Osteoblast (primary cell): ENCODE measurements at regions not wholly inside any gene's neighbourhood (a gene's known extent, or its start where the extent isn't known, plus 50 kb on each side); places are given as distances from the start of the nearest gene placed in this dataset.
A peak's percentile ranks its signal among the peaks of the same experiment; 100 is the strongest.

Experiments
- DNase-seq: peaks from one replicate; pipeline ENCODE4 v3.0.0; 2011; ENCODE audit warnings: low spot score, mixed read lengths; ENCODE audit not compliant: insufficient read length; ENCODE audit errors: missing footprints
- H2AFZ ChIP-seq: 2 replicates; pipeline ENCODE4 v1.6.0; 2011; ENCODE audit warnings: mild to moderate bottlenecking, low read length
- H3K27ac ChIP-seq: 2 replicates; pipeline ENCODE4 v1.5.1; 2011; ENCODE audit warnings: mild to moderate bottlenecking, low read depth, low read length, moderate library complexity
- H3K27me3 ChIP-seq: 2 replicates; pipeline ENCODE4 v1.6.0; 2012; ENCODE audit warnings: mild to moderate bottlenecking, control low read depth, inconsistent platforms, low read length, moderate library complexity; ENCODE audit not compliant: insufficient read depth
- H3K36me3 ChIP-seq: 2 replicates; pipeline ENCODE4 v1.5.1; 2011; ENCODE audit warnings: mild to moderate bottlenecking, low read length, control low read depth, moderate library complexity; ENCODE audit not compliant: insufficient read depth
- H3K4me1 ChIP-seq: 2 replicates; pipeline ENCODE4 v1.5.1; 2011; ENCODE audit warnings: mild to moderate bottlenecking, low read length, control low read depth, moderate library complexity; ENCODE audit not compliant: insufficient read depth
- H3K4me2 ChIP-seq: 2 replicates; pipeline ENCODE4 v1.6.0; 2011; ENCODE audit warnings: mild to moderate bottlenecking, low read length; ENCODE audit not compliant: insufficient read depth
- H3K4me3 ChIP-seq: fragments of 200-600 bp; sonication (generic); 3 replicates; pipeline ENCODE4 v1.5.1; 2012; ENCODE audit warnings: mild to moderate bottlenecking, low read length, inconsistent platforms; ENCODE audit not compliant: insufficient read depth
- H3K79me2 ChIP-seq: 2 replicates; pipeline ENCODE4 v1.6.0; 2012; ENCODE audit warnings: mild to moderate bottlenecking, low read length, control low read depth, inconsistent platforms; ENCODE audit not compliant: insufficient read depth
- H3K9me3 ChIP-seq: 2 replicates; pipeline ENCODE4 v1.5.1; 2011; ENCODE audit warnings: low read depth, low read length, control low read depth
- H4K20me1 ChIP-seq: 2 replicates; pipeline ENCODE4 v1.6.0; 2012; ENCODE audit warnings: mild to moderate bottlenecking, low read length, control low read depth; ENCODE audit not compliant: insufficient read depth
- TF ChIP-seq, protein P1 (sequence below): IDR thresholded peaks from 2 replicates; pipeline ENCODE4 v1.5.1; 2011; ENCODE audit warnings: mild to moderate bottlenecking, low read depth, low read length, moderate library complexity; ENCODE audit errors: extremely low read depth

DNA sequence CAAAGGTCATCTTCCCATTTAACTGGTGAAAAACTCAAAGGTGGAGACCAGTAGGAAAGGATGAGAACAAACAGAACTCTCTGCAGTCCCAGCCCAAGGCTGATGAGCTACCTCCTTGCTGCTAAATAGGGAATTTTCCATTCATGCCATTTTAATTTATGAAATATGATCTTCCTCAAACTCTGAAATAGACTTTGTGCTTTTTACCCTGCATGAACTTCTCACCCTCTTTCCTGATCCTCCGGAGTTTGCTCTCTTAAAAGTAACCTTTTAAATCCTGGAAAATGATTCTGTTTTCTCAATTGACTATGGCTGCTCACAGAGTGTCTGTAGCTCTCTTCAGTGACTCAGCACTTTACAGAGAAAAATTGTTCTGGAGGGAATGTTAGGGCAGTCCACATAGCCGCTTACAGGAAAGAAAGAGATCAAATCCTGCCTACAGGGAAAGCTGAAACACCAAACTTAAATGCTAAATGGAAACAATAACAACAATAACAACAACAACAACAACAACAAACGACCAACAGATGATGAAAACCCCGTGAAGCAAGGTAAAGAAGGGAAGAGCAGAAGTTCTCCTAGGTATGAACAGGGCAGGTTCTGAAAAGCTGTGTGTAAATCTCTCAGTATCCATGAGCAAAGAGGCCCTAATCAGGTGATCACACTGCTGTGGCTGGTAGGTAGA lies 79.8 kb upstream of the SESTD1 start:
- TF ChIP-seq, protein P1, sequence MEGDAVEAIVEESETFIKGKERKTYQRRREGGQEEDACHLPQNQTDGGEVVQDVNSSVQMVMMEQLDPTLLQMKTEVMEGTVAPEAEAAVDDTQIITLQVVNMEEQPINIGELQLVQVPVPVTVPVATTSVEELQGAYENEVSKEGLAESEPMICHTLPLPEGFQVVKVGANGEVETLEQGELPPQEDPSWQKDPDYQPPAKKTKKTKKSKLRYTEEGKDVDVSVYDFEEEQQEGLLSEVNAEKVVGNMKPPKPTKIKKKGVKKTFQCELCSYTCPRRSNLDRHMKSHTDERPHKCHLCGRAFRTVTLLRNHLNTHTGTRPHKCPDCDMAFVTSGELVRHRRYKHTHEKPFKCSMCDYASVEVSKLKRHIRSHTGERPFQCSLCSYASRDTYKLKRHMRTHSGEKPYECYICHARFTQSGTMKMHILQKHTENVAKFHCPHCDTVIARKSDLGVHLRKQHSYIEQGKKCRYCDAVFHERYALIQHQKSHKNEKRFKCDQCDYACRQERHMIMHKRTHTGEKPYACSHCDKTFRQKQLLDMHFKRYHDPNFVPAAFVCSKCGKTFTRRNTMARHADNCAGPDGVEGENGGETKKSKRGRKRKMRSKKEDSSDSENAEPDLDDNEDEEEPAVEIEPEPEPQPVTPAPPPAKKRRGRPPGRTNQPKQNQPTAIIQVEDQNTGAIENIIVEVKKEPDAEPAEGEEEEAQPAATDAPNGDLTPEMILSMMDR = no peak
- no peaks in the 10 kb centered on the region for H3K79me2 ChIP-seq
- peak overlapping the region; percentile 49 for H3K27ac ChIP-seq
- no peaks in the 10 kb centered on the region for H3K9me3 ChIP-seq
- no peaks in the 10 kb centered on the region for H3K36me3 ChIP-seq
- no peaks in the 10 kb centered on the region for H4K20me1 ChIP-seq
- peak overlapping the region; percentile 14 for H3K4me2 ChIP-seq
- H3K4me3 ChIP-seq = no peak overlapping the region
- DNase-seq = peak; percentile 63
- no peaks in the 10 kb centered on the region for H3K27me3 ChIP-seq
- peaks cover 11% of the 10 kb centered on the region for H3K4me1 ChIP-seq
- H2AFZ ChIP-seq = peak overlapping the region; percentile 90

DNA sequence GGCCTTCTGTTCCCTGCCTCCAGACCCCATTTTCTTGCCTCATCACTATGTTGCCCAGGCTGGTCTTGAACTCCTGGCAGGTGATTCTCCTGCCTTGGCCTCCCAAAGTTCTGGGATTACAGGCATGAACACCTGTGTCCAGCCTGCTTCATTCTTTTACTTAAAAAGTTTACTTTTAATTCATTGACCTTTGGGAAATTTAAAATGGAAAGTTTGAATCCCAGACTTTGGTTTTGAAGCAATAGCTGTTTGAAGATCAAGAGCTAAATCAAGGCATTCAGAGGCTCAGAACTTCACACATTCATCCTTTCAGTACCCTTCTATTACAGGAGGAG lies 79.3 kb upstream of the SESTD1 start:
- no peaks in the 10 kb centered on the region for H3K27me3 ChIP-seq
- no peaks in the 10 kb centered on the region for H3K9me3 ChIP-seq
- H3K79me2 ChIP-seq = no peaks in the 10 kb centered on the region
- no peak overlapping the region for H3K4me3 ChIP-seq
- H3K4me1 ChIP-seq = peaks cover 11% of the 10 kb centered on the region
- H2AFZ ChIP-seq = peak overlapping the region; percentile 90
- TF ChIP-seq, protein P1 = no peak
- no peak overlapping the region for H3K27ac ChIP-seq
- H3K36me3 ChIP-seq = no peaks in the 10 kb centered on the region
- no peaks in the 10 kb centered on the region for H4K20me1 ChIP-seq
- no peak overlapping the region for H3K4me2 ChIP-seq
- no peak for DNase-seq

DNA sequence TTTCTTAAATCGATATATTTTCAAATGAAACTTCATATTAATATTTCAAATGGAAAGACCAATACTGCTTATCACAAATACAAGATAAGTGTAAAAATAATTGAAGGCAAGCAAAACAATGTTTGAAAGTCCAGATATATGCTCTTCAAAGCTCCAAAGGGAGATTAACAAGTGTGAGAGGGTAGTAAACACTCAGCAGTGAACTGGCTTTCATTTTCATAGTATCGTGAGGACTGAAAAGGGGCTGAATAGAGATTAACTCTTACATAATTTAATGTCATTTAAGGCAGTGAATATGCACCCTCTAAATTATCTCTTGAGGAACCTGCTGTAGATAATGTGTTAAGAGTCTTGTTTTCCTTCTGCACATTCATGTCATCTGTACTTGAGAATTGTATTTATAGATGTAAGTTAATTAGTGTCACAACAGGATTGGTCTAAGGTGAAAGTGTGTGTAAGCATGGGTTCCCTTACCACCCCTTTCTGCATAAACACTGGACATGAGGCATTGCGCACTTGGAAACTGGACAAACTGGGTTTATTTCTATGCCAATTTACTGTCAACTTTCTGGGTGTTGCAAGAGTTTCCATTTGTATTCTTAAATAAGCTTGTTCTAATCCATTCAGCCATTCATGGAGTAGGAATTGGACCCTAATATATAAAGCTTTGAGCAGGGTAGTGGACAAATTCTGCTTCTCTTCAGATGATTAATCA lies 76.7 kb upstream of the SESTD1 start:
- Histone ChIP-seq H3K4me3 (no peak overlapping the region), H3K4me2 (no peak overlapping the region), H3K27me3 (no peaks in the 10 kb centered on the region), H3K36me3 (no peaks in the 10 kb centered on the region), H3K27ac (no peak overlapping the region), H2AFZ (no peak overlapping the region), H3K9me3 (no peaks in the 10 kb centered on the region), H3K4me1 (peaks cover 18% of the 10 kb centered on the region), H4K20me1 (no peaks in the 10 kb centered on the region), H3K79me2 (no peaks in the 10 kb centered on the region)
- TF ChIP-seq, protein P1 = no peak
- DNase-seq = no peak

DNA sequence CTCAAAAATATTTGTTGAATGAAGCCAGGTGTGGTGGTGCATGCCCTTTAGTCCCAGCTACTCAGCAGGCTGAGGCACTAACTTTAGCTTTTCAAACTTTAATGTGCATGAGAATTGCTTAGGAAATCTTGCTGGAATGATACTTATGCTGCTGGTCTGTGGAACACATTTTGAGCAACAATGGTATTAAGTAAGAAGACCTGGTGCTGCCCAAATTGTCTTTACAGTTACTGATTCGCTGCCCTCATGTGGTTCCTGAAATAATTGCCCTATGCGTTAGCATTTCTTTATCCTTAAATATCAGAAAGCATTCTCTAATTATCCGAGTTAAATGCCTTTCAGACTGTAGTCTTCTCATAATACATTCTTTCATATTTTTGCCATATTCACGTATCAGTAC lies 76.0 kb upstream of the SESTD1 start:
- H3K36me3 ChIP-seq = no peaks in the 10 kb centered on the region
- no peak overlapping the region for H2AFZ ChIP-seq
- peaks cover 18% of the 10 kb centered on the region for H3K4me1 ChIP-seq
- no peaks in the 10 kb centered on the region for H4K20me1 ChIP-seq
- no peak overlapping the region for H3K27ac ChIP-seq
- H3K27me3 ChIP-seq = no peaks in the 10 kb centered on the region
- TF ChIP-seq, protein P1 = peak; percentile 48
- no peaks in the 10 kb centered on the region for H3K79me2 ChIP-seq
- H3K4me2 ChIP-seq = no peak overlapping the region
- H3K9me3 ChIP-seq = no peaks in the 10 kb centered on the region
- H3K4me3 ChIP-seq = no peak overlapping the region
- no peak for DNase-seq
